IPS-18c (cell line): ENCODE measurements at regions not wholly inside any gene's neighbourhood (a gene's known extent, or its start where the extent isn't known, plus 50 kb on each side); places are given as distances from the start of the nearest gene placed in this dataset.

Experiments used
- H3K4me3 ChIP-seq: 2 replicates; pipeline ENCODE4 v1.7.0; 2013; ENCODE audit warnings: low read depth, mild to moderate bottlenecking, low read length, moderate library complexity; ENCODE audit not compliant: insufficient read depth
- H3K9me3 ChIP-seq: one replicate; pipeline ENCODE4 v1.6.1; 2013; ENCODE audit warnings: mild to moderate bottlenecking, low read length, moderate library complexity; ENCODE audit not compliant: control insufficient read depth, insufficient read depth

- Histone ChIP-seq H3K4me3 (no peak overlapping the region), H3K9me3 (no peaks in the 10 kb centered on the region)
These were observed 652.1 kb upstream of the CHORDC1 start for GRCh38 chr11:90874986-90875385.

GRCh38 chr11:90874281-90874680 lies 651.4 kb upstream of the CHORDC1 start:
- Histone ChIP-seq H3K9me3 (no peaks in the 10 kb centered on the region), H3K4me3 (no peak overlapping the region)

GRCh38 chr11:90867416-90867815 lies 644.6 kb upstream of the CHORDC1 start:
- H3K4me3 ChIP-seq: no peak overlapping the region
- H3K9me3 ChIP-seq: no peaks in the 10 kb centered on the region

DNA sequence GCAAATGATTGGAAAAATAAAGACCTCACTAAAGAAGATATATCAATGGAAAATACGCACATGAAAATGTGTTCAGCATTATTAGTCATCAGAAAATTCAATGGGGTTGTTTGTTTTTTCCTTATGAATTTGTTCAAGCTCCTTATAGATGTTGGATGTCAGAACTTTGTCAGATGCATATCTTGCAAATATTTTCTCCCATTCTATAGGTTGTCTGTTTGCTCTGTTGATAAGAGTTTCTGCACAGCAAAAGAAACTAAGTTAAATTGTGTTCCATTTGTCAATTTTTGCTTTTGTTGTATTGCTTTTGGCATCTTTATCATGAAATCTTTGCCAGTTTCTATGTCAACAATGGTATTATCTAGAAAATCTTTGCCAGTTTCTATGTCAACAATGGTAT lies 633.9 kb upstream of the CHORDC1 start:
- Histone ChIP-seq H3K4me3 (no peak overlapping the region), H3K9me3 (no peaks in the 10 kb centered on the region)

- Histone ChIP-seq H3K9me3 (no peaks in the 10 kb centered on the region), H3K4me3 (no peak overlapping the region)
These were observed 632.7 kb upstream of the CHORDC1 start for GRCh38 chr11:90855531-90855930.

- Histone ChIP-seq H3K4me3 (no peak overlapping the region), H3K9me3 (no peaks in the 10 kb centered on the region)
These were observed 628.3 kb upstream of the CHORDC1 start for GRCh38 chr11:90851196-90851595.

DNA sequence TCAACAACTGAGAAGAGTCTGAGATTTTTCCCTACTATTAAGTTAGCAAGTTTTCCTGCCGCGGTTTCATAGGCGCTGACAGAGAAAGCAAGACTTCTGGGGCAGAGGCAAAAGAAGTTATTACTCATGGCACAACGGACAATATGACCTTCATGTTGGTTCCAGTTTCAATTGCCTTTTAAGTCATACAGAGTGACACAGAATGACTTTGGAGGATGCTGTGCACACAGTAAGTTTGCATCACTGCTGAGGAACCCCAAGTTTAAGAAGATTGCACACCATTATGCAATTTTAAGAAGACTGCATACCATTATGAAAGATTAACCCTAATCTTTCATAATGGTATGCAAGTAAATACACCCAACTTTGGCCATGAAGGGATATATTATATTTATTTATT lies 626.5 kb upstream of the CHORDC1 start:
- Histone ChIP-seq H3K9me3 (no peaks in the 10 kb centered on the region), H3K4me3 (no peak overlapping the region)

DNA sequence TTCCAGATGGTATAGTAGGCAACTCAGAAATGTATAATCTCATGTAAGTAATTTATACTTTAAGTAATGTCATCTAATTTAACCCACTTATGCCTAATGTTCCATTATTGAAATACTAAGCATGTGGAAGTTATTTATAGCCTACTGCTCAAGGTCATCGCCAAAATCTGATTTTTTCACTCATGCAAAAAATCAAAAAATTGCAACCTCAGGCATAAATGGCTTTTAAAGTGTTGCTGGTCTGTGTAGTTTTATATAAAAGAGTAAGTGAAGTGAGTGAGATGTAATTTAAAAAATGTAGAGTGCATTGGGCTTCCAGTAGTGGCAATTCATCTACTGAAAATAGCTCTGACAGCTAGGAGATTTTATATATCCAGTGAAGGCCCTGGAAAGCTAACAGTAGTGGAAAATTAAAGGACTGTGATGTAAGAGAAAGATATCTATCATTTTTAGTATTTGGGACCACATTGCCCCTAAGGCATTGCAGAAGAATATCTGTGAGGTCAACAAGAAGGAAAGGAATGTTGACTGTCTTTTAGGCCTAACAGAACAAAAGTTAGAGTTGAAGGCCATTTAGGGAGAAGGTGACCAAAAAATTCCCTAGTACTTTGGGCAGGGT lies 624.5 kb upstream of the CHORDC1 start:
- H3K4me3 ChIP-seq: no peak overlapping the region
- H3K9me3 ChIP-seq: no peaks in the 10 kb centered on the region

DNA sequence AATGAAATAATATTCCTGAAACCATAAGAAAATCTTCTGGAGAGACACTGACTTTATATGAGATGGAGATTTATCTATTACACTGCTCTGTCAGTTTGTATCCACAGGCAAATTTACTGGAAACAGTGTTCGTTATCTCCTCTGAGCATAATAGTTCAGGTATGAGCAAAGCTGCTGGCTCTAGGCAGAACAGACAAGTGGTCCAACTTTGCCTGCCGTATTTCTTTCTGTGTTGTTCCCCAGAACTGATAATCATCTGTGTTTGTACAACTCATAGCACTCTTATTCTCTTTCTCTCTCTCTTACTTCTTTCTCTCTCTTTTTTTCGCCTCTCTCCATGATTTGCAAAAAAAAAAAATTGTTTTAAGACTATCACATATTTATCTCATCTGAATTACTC lies 623.8 kb upstream of the CHORDC1 start:
- Histone ChIP-seq H3K4me3 (no peak overlapping the region), H3K9me3 (no peaks in the 10 kb centered on the region)

DNA sequence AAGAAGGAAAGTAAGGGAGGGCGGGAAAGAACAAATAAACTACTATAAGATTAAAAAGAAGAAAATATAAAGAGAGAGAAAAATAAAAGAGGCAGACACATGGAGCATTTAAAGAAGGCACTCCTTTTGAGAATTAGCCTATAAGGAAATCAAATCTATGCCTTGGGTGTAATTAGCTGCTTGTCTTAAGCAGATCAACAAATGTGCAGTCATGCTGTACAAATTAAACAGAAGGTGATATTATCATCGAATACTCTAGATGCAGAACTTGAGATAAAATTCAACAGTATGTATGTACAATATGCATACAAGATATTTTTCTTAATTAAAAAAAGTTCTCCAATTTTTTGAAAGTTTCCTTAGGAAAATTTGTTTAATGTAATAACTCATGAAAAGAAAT lies 623.0 kb upstream of the CHORDC1 start:
- Histone ChIP-seq H3K4me3 (no peak overlapping the region), H3K9me3 (no peaks in the 10 kb centered on the region)

DNA sequence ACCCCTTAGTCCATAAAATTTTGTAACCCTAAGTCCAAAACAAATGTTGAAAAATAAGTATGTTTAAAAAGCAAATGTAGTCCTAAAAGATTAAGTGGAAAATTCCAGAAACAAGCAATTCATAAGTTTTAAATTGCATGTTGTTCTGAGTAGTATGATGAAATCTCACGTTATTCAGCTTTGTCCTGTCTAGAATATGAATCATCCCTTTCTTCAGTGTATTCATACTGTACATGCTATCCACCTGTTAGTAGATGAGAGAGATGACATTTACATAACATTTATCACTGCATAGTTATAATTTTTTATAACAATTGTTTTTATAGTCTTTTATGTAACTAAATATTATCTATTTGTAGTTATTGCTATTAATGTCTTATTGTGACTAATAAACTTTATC lies 622.3 kb upstream of the CHORDC1 start:
- Histone ChIP-seq H3K4me3 (no peak overlapping the region), H3K9me3 (no peaks in the 10 kb centered on the region)

GRCh38 chr11:90844041-90844440 lies 621.2 kb upstream of the CHORDC1 start:
- Histone ChIP-seq H3K9me3 (no peaks in the 10 kb centered on the region), H3K4me3 (no peak overlapping the region)

- Histone ChIP-seq H3K9me3 (no peaks in the 10 kb centered on the region), H3K4me3 (no peak overlapping the region)
These were observed 619.8 kb upstream of the CHORDC1 start for GRCh38 chr11:90842681-90843080.

DNA sequence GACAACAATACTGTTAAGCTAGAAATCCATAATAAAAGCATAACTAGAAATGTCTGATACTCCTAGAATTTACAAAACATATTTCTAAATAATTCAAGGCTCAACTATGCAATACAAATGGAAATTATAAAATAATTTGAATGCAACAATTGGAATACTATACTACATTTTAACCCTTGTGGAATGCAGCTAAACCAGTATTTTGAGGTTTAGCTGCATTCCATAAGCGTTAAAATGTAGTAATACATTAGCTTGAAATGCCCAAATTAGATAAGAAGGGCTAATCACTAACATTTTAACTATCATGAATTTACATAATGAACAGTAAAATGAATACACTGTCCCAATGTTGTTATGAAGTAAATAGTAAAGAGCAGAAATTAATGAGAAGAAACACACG lies 617.2 kb upstream of the CHORDC1 start:
- H3K4me3 ChIP-seq: no peak overlapping the region
- no peaks in the 10 kb centered on the region for H3K9me3 ChIP-seq

- no peaks in the 10 kb centered on the region for H3K9me3 ChIP-seq
- H3K4me3 ChIP-seq: no peak overlapping the region
These were observed 613.2 kb upstream of the CHORDC1 start for GRCh38 chr11:90836031-90836430.

DNA sequence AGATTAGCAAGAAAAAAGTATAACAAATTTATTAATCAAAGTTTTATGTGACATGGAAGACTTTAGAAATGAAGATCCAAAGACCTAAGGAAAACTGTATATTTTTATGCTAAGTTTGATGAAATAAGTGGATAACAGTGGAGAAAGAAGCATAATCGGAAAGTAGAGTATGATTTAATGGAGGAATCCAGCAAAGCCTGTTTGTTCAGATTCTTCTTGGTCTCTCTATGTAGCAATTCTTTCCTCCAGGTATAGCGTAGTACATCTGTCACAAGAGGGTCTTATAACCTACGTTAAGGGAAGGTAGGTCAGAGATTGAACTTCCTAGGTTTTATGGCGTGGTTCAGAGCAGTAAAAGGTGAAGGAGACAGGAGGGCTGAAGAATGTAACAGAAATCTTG lies 600.6 kb upstream of the CHORDC1 start:
- H3K4me3 ChIP-seq: no peak overlapping the region
- H3K9me3 ChIP-seq: no peaks in the 10 kb centered on the region

DNA sequence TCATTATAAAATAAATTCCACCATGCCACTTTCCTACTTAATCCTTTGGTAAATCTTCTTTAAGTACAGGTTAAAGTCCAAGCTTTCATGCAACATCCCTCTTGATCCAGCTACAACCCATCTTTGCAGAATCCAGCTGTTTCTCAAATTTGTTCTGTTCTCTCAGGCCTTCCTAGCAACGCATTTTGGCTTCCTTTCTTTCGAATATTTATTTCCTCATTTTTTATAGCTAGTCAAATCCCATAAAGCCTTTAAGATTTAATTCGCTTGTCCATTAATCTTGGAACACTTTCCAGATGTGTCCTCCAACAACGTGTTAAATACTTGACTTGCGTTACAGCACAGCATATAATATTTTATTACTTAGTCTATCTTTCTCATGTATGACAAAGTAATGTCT lies 600.1 kb upstream of the CHORDC1 start:
- H3K9me3 ChIP-seq: no peaks in the 10 kb centered on the region
- no peak overlapping the region for H3K4me3 ChIP-seq

DNA sequence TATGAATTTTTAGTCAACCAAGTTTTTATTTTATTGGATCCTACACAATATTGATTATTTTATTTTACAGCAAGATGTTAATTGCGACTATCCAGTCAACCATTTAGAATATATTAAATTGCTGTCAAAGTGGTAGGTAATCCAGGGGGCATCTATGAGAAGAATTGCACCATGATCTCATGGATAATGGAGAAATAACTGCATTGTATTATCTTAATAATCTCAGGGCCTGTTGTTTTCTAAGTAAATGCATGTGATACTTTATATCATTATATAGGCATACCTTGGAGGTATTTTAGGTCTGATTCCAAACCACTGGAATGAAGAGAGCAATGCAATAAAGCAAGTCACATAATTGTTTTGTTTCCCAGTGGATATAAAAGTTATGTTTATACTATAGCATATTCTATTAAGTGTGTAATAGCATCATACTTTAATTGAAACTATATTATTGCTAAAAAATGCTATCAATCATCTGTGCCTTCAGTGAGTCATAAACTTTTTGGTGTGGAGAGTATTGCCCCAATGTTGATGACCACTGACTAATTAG lies 595.4 kb upstream of the CHORDC1 start:
- H3K9me3 ChIP-seq: no peaks in the 10 kb centered on the region
- no peak overlapping the region for H3K4me3 ChIP-seq

- Histone ChIP-seq H3K9me3 (no peaks in the 10 kb centered on the region), H3K4me3 (no peak overlapping the region)
These were observed 586.7 kb upstream of the CHORDC1 start for GRCh38 chr11:90809581-90809980.
